Activated CD4-positive, alpha-beta T cell treated with anti-CD3 and anti-CD28 coated beads, Interleukin-2, amount 50 U/mL, for 48 hours (primary cell): ENCODE measurements at regions not wholly inside any gene's neighbourhood (a gene's known extent, or its start where the extent isn't known, plus 50 kb on each side); places are given as distances from the start of the nearest gene placed in this dataset.
A peak's percentile ranks its signal among the peaks of the same experiment; 100 is the strongest.
"Not testable (repeated sequence)": the region's sequence is repeated elsewhere in the genome, so short reads cannot be mapped to it uniquely, and the experiment has no call there.

Experiments
- DNase-seq, 2 experiments: peaks; one replicate each; pipeline ENCODE4 v3.0.0-alpha.2; 2020

DNA sequence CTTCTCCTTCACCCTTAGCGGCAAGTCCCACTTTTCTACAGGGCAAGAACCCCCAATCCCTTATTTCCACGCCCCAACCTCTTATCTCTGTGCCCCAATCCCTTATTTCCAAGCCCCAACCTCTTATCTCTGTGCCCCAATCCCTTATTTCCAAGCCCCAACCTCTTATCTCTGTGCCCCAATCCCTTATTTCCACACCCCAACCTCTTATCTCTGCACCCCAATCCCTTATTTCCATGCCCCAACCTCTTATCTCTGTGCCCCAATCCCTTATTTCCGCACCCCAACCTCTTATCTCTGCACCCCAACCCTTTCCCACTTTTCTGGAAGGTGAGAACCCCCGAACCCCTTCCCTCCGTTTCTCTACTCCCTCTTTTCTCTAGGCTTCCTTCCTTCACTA is 116.1 kb upstream of the GJE1 start:
- not testable (repeated sequence) for DNase-seq

DNA sequence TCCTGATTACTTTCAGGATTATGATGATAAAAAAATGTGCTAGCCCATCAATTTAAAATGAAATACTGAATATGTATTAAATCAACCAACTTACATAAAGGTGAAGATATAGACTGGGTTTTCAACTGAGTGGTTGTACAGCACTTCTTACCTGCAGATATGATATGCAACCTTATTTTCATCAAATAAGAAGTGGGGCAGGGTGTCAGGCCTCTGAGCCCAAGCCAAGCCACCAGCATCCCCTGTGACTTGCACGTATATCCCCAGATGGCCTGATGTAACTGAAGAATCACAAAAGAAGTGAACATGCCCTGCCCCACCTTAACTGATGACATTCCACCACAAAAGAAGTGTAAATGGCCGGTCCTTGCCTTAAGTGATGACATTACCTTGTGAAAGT is 117.3 kb upstream of the GJE1 start:
- not testable (repeated sequence) for DNase-seq

DNA sequence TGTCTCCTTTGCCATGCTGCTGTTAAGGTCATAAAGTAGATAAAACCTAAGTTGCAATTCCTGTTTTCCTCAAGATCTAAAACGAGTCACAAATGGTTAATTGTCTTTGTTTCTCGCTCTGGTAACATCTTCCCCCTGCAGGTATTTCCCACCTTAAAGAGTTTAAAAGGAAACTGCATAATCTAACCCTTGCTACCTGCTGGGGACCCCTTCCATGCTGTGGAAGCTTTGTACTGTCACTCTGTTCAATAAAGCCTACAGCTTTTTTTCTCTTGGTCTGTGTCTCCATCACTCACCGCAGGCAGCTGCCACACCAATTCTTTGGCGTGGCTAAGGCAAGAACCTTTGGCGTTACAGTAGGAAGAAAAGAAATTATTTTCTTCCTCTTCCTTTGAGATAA is 117.7 kb upstream of the GJE1 start:
- DNase-seq, result no peak

DNA sequence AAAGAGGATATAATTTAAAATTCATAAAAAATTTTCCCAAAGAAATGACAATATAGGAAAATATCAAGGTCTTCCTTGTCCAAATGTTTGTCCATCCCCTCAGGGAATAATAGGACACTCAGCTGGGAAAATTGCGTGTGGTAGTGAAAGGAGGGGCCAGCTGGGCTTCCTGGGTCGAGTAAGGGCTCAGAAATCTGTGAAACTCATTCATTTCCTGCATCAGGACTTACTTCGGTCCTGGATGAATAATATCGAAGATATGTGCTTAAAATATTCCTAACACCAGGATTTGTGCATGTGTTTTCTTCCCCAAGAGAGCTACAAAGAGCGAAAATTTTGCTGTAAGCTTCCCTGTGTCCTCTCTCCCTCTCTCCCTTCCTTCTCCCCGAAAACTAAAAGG is 118.2 kb upstream of the GJE1 start:
- no peak for DNase-seq

DNA sequence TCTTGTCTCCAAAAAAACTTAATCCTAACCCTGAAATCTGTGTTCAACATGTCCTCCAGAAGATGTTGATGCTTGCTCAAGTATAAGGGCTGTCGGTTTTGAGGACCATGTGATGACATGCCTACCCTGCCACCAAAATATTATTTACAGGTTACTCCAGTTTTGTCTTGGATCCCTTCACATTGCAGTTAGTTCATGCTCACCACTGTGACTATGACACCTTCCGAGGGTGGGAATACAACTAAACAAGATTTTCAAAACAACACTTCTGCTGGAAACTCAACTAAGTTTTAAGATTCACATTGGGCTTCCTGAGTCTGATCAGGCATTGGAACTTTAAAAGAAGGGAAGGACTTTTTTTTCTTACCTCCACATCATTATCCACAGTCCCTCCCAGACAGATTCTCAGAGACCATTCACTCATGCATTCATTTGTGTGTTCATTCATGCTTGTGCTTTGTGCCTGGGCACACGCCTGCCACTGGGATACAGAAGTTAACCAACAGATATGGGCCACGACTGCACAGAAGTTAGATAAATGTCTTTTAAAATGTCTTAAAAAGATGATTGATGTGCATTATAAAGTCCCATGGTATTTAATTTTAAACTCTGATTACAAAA is 118.7 kb upstream of the GJE1 start:
- DNase-seq, result no peak

DNA sequence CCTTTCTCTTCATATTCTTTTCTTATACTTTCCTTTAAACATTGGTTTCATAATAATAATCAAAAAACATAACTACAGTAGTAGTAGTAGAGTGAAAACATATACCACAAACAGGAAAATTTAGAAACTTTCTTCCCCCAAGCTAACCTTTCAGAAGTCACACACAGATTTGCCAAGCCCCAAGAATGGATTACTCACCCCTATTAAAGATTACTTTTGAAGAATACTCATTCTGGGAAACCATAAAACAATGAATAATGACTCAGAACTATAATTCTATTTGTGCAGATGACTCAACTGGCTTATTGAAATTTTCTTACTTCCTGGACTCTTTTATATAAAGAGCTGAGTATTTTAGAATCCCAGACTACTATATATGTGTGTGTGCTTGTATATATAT is 119.4 kb upstream of the GJE1 start:
- no peak for DNase-seq

DNA sequence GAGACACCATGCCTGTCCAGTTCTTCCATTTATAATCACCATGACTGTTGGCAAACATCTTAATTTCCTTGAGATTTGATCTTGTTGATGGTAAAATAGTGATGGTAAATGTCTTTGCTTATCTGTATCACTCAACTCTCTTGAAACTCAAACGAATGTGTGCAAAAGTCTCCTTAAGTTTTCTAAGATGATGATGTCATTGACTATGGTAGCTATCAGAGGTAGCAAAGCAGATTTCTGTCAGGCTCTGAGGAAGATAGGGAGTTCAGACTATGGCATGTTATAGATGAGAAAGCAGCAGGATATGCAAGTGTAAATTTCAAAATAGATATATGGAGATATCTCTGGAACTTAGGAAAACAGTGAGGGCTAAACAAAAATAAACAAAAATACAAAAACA is 121.0 kb upstream of the GJE1 start:
- DNase-seq, result no peak

DNA sequence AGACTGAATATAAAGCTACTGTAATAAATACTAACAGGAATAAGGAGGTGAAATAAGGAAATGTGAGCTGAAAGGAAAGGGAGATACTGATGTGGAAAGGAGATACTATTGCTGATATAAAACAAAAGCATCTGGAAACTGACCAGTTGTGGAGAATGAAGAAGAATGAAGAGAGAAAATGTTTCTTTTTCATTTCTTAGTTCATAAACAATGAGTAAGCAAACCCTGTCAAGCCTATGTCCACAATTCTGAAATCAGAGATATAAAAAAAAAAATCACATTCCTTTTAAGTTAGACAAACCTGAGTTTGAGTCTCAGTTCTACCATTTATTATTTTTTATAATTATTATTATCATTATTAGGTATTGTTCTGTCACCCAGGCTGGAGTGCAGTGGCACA is 121.6 kb upstream of the GJE1 start:
- DNase-seq, result no peak

DNA sequence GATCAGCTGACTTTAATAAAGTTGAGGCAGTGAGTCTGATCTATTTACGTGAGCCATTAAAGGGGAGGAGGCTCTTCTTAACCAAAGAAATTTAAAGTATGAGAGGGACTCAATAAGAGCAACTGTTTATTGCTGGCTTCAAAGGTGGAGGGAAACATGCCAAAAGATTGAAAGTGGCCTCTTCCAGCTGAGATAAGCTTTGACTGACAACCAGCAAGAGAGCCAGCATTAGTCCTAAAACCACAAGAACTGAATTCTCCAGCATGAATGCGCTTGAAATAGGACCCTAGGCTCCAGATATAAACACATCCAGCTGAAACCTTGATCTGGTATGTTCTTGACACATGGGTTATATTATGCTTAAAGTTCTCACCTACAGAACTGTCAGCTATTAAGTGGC is 123.1 kb upstream of the GJE1 start:
- no peak for DNase-seq

DNA sequence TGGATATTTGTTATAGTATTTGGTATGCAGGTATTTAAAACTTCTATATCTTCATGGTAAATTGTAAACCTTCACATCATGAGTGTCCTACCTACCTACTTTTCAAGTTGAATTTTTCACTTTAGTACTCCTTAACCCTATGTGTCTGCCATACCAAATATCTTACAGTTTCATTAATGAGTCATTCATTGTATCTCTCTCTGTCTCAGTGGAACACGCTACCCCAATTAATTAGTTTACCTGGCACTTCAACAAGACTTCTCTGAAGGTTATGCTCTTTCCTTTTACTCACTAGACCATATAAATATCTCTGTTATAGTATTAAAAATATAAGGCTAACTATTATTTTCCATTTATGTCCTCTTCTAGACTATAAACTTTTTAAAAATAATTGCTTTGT is 123.9 kb upstream of the GJE1 start:
- no peak for DNase-seq

DNA sequence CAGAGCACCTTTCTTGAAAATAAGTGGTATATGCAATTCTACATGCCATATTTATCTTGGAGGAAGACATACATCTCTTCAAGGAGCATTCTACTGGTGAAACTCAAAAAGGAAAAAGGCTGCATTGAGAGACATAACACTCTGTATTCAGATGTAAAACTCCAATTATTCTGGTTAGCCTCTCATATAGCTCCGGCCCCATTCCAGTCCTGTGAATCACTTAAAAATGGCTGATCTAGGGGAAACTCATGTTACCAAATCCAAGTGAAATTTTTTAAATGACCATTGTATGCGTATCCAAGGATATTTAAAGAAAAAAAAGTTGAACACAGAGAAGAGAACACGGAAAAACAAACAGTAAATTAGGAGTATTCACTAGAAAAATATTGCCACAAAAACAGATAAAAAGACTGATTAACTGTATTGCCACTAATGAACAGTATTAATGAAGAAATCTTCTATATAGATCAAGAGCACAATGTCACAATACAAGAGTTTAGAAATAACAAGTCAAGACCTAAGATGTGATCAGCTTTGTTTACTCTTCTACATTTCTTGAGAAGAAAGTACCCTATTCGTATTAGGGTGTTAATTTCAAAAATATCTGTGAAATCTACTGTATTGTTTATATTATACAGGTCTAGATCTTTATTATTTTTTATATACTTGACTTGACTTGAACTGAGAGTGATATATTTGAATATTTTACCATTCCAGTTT is 124.5 kb upstream of the GJE1 start:
- DNase-seq, result no peak

DNA sequence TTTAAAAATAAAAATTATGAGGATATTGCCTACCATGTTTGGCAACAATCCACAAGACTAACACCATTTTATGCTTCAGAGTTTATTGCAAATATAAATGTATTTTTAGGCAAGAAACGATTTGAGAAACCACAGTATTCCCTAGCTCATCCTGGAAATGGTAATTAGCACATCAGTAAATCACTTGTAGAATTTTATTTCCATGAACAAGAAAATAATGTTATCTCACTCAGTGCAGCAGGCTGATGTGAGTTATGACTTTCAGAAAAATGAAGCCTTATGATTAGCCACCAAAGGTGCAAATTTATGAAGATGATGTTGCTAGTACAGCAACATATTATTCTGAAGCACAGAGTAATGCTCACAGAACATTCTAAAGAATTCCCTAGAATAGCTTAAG is 127.7 kb upstream of the GJE1 start:
- DNase-seq, result no peak

DNA sequence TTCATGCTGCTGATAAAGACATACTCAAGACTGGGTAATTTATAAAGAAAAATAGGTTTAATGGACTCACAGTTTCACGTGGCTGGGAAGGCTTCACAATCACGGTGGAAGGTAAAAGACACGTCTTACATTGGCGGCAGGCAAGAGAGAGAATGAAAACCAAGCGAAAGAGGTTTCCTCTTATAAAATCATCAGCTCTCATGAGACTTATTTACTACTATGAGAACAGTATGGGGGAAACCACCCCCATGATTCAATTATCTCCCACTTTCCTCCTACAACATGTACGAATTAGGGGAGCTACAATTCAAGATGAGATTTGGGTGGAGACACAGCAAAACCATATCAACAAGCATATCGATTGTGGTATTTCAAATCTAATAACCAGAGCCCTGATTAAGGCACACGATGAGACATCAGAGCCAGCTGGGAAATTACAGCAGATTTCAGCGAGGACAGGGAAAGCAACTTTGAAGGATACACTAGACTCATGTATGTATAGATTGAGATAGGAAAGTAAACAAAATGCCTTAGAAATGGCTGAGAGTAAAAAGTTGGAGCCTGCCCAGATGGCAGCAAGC is 129.8 kb upstream of the GJE1 start:
- no peak for DNase-seq

DNA sequence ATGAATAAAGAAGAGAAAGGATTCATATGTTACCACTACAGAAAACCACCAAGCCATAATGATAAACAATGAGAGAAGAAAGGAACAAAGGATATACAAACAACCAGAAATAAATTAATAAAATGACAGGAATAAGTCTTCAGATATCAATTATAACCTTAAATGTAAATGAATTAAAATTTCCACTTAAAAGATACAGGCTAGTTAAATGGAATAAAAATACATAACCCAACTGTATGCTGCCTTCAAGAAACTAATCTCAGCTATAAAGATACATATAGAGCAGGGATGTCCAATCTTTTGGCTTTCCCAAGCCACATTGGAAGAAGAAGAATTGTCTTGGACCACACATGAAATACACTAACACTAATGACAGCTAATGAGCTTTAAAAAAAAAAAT is 135.9 kb upstream of the GJE1 start:
- DNase-seq, result no peak

DNA sequence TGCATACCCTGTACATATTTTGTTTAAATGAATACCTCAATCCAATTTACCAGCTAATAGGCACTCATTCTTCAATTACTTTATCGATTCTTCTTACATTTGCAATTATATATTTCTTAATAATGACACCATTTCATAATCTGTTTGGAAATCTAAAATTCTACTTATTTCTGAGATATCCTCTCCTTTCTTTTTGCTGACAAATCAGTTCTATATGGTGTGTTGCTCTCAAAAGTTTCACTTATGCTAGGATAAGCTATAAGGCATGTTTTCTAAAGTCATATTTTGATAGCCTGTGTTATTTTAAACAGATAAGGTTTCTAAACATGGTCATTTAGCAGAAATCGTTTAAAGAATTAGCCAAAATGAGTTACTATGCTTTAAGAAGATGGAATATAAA is 140.6 kb upstream of the GJE1 start:
- no peak for DNase-seq

DNA sequence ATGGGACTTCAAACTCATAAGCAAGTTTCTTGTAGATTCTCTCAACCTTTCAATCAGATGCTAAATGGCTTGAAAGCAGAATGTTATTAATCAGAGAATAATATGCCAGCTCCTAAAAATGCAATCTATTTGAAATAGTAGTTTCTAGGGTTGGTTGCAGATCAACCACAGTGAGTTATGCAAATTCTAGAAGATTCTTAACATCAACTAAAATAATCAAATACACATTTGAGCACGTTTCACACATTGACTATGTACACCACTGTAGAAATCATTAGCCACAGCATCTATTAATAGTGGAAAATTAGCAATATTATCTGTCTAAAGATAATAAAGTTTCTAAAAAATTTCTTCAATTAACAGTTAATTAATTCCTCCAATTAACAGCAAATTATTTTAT is 141.9 kb upstream of the GJE1 start:
- no peak for DNase-seq

DNA sequence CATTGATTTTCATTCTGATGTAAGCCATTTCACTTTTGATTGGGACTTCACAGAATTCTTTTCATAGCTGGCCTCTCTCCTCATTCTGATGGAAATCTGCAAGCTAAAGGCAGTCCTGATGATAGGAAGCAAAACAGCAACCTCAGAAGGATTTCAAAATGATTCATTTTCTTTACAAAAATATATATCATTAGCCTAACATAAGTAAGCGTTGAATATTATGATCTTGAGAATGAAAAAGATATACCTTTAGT is 143.1 kb upstream of the GJE1 start:
- DNase-seq, result no peak

DNA sequence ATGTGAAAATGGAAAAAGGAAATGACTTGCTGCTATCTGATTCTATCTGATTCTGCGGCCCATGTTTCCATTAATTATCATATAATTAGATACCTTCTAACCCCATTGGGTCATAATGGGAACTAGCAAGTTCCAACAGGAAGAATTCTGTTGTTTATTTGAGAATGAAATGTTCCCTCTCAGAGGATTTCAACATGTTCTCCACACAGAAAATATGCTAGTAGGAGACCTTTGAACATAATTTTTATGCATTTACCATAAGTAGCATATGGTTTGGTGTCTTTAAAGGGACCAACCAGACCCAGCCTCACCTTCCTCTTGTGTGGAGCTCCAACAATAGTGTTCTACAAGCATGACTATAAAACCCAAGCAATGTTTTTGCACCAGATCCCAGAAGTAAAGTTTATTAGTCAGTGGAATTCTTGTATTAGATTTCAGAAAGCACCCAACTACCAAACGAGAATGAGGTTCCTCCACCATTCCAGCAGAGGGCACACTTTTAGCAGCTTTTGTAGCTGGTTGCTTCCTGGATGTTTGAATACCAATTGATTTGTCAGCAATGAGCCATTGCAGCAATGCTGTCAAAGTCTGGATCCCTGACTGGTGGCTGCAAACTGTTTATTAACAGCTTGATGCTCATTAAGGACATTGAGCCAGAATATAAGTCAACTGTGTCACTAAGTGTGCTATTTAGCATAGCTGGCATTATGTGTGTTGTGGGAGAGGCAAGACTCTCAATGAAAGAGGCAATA is 143.6 kb upstream of the GJE1 start:
- peak; percentile 14 to 35 for DNase-seq

DNA sequence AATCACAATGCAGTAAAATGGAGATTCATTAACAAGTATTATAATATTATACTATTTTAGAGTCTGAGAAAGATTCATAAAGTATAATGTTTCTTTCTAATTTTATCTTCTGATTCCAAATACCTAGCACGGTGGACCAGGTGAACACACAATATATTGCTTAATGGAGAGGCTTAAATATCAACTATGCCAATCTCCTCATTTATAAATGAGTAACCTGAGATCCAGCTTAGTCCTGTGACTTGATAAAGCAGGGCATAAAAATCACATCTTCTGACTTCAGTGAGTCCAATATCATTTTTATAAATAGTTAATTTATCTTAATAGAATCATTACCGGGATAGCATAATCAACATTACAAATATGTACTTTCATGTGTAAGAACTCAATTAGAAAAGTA is 144.4 kb upstream of the GJE1 start:
- DNase-seq, result no peak

DNA sequence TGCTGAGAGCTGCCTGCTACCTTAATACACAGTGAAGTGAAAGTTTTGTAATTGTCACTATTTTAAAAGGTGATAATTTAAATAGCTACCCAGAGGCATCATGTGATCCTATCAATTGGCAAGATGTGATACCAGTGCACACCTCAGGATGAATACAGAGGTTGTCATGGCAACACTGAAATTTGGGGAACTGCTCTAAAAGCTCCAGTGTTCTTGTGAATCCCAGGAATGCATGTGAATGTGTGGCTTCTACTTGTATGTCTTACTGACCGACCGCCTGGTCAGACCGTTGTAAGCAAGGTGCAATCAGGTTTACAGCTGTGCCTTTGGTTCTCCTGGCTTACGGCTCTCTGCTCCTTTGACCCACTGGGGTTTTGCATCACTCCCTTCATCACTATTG is 146.3 kb upstream of the GJE1 start:
- no peak for DNase-seq

DNA sequence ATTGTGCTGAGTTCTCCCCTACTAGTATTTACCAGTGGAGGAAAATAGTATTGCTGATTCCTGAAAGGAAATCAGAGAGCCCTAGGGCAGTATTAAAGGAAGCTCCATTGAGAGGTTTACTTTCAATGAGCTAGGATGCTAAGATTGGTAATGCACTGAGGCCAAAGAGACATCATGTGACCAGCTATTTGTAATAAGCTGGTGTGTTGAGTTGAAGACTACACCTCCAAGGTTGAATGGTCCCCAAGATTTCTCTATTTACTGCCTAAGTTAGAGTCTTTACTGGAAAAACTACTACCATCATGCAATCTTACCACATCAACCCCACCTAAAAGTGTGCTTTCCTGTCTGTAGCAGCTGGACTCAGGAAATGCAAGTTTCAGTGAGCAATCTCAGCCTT is 151.5 kb upstream of the GJE1 start:
- no peak for DNase-seq

DNA sequence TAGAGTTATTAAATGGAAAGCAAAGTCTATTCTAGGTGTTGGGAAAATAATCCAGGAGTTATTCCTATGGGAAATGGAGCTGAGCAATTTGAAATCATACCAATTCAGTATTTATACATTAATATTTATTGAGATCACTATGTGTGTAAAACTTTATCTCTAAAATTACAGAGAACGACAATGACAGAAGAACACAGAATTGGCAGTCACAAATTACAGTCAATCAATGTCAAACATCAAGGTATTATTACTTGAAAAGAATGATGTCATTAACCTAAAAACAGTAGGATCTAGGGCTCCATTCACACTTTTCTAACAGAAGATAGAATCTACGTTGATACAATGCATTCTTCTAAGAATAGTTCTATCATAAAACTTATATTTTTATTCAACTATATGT is 154.9 kb upstream of the GJE1 start:
- no peak for DNase-seq

DNA sequence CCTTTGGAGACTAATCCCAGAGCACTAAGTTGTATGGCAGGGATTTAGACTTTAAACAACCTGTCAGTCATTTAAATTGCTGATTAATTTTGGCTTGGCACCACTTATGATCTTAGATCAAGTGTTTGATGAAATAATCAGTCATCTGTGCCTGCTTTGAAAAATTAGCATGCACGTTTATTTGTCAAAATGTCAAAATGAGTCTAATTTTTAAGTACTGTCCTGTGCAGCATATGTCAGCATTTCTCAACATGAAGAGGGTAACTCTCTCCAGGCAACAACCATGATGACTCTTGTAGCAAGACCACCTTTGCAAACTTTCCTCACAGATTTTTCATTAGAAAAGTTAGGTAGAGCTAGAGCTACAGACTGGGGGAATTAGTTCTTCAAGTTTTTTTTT is 155.7 kb upstream of the GJE1 start:
- DNase-seq, result no peak

DNA sequence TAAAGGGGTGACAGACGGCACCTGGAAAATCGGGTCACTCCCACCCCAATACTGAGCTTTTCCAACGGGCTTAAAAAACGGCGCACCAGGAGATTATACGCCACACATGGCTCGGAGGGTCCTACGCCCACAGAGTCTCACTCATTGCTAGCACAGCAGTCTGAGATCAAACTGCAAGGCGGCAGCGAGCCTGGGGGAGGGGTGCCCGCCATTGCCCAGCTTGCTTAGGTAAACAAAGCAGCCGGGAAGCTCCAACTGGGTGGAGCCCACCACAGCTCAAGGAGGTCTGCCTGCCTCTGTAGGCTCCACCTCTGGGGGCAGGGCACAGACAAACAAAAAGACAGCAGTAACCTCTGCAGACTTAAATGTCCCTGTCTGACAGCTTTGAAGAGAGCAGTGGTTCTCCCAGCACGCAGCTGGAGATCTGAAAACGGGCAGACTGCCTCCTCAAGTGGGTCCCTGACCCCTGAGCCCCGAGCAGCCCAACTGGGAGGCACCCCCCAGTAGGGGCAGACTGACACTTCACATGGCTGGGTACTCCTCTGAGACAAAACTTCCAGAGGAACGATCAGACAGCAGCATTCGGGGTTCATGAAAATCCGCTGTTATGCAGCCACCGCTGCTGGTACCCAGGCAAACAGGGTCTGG is 162.8 kb upstream of the GJE1 start:
- not testable (repeated sequence) for DNase-seq
